Brain microvascular endothelial cell (primary cell): ENCODE measurements at regions not wholly inside any gene's neighbourhood (a gene's known extent, or its start where the extent isn't known, plus 50 kb on each side); places are given as distances from the start of the nearest gene placed in this dataset.

Experiments used
- DNase-seq: peaks from one replicate; pipeline ENCODE4 v3.0.0-alpha.2; 2020
- H3K27ac ChIP-seq: fragments of 250-450 bp; sonication (Bioruptor Pico); 2 replicates; pipeline ENCODE4 v1.5.1; 2020; ENCODE audit warnings: mild to moderate bottlenecking, moderate library complexity
- H3K27me3 ChIP-seq: fragments of 250-450 bp; sonication (Bioruptor Pico); replicated peaks from 2 replicates; pipeline ENCODE4 v1.5.1; 2020; ENCODE audit warnings: mild to moderate bottlenecking
- H3K36me3 ChIP-seq: fragments of 250-450 bp; sonication (Bioruptor Pico); replicated peaks from 2 replicates; pipeline ENCODE4 v1.5.1; 2020; ENCODE audit warnings: mild to moderate bottlenecking
- H3K4me3 ChIP-seq: 2 replicates; pipeline ENCODE4 v1.5.1; 2011; ENCODE audit warnings: low read depth, mild to moderate bottlenecking, control low read depth, low read length, moderate library complexity
- CTCF ChIP-seq: IDR thresholded peaks from 2 replicates; pipeline ENCODE4 v1.5.1; 2011; ENCODE audit warnings: low read depth, mild to moderate bottlenecking, moderate library complexity, low read length, control low read depth, inconsistent platforms; ENCODE audit errors: missing control alignments
- in situ Hi-C: cut with HindIII; loops from 2 replicates; pipeline ENCODE4 v1.10.0; 2017; ENCODE audit warnings: low sequenced_read_pairs, low pct_ligation_motif_present

DNA sequence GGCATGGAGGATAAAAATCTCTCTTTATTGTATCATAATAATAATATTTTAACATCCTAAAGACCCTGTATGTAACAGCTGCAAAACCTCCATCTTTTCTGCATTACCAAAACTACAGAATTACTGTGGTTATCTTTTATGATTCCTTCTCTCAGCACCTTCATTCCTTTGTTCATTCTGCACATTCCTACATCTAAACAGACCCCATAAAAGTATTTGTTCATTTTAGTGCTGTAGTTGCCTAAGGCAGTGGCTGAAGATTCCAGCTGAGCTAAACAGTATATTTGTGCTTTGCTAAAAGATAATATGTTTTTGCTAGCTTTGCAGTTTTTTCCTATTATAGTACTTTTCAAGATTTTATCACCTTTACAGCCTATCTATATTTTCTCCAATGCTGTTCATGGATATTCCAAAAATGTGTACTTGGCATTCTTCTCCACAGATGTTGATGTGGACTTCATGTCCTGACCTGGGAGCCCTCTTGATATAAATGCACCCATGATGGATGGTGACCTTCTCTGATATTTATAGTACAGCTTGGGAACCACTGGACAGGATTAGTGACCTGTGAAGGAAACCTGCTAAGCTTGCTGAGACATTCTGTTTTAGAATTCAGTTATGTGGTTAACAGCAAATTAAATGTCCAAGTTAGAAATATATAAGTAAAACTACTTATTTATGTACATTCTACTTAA is 2832.9 kb upstream of the PCDH20 start:
- no peak for DNase-seq
- no peak overlapping the region for H3K27ac ChIP-seq
- in situ Hi-C loops = no loop called here
- TF ChIP-seq CTCF = no peak
- no peak overlapping the region for H3K4me3 ChIP-seq
- H3K27me3 ChIP-seq = no peaks in the 10 kb centered on the region
- no peaks in the 10 kb centered on the region for H3K36me3 ChIP-seq

DNA sequence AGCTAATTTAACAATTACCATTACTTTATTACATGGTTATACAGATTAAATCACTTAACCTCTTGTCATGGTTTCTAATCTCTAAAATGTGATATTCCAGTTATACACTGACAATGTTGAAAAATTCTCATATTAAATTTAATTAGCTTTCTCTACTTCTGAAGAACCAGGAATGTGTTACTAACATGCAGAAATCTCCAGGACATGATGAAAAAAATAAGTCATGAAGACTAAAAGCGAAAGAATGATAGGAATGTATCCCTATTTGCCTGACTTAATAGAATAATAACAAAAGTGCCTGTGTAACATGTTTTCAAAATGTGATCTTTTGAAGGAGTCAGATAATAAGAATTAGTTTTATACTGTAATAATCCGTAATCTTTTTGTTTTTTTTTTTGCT is 2823.7 kb upstream of the PCDH20 start:
- no peaks in the 10 kb centered on the region for H3K36me3 ChIP-seq
- H3K27ac ChIP-seq = no peak overlapping the region
- TF ChIP-seq CTCF = no peak
- no peaks in the 10 kb centered on the region for H3K27me3 ChIP-seq
- in situ Hi-C loops = no loop called here
- no peak for DNase-seq
- no peak overlapping the region for H3K4me3 ChIP-seq

DNA sequence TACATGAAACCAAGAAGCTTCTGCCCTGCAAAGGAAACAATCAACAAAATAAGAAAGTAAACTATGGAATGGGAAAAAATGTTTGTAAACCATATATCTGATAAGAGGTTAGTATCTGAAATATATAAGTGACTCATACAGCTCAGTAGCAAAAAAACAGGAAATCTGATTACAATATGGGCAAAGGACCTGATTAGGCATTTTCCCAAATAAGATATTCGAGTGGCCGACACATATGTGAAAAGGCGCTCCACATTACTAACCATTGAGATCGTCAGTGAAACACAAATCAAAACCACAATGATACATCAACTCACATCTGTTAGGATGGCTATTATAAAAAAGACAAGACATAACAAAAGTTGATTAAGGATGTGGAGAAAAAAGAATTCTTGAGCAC is 2818.6 kb upstream of the PCDH20 start:
- TF ChIP-seq CTCF = no peak
- H3K27me3 ChIP-seq = no peaks in the 10 kb centered on the region
- H3K4me3 ChIP-seq = no peak overlapping the region
- H3K36me3 ChIP-seq = no peaks in the 10 kb centered on the region
- H3K27ac ChIP-seq = no peak overlapping the region
- peak; percentile 73 for DNase-seq
- in situ Hi-C loops = no loop called here

GRCh38 chr13:64223016-64223415 is 2807.4 kb upstream of the PCDH20 start:
- no peak overlapping the region for H3K4me3 ChIP-seq
- in situ Hi-C loops = no loop called here
- TF ChIP-seq CTCF = no peak
- DNase-seq = no peak
- H3K27me3 ChIP-seq = no peaks in the 10 kb centered on the region
- H3K36me3 ChIP-seq = no peaks in the 10 kb centered on the region
- H3K27ac ChIP-seq = no peak overlapping the region

DNA sequence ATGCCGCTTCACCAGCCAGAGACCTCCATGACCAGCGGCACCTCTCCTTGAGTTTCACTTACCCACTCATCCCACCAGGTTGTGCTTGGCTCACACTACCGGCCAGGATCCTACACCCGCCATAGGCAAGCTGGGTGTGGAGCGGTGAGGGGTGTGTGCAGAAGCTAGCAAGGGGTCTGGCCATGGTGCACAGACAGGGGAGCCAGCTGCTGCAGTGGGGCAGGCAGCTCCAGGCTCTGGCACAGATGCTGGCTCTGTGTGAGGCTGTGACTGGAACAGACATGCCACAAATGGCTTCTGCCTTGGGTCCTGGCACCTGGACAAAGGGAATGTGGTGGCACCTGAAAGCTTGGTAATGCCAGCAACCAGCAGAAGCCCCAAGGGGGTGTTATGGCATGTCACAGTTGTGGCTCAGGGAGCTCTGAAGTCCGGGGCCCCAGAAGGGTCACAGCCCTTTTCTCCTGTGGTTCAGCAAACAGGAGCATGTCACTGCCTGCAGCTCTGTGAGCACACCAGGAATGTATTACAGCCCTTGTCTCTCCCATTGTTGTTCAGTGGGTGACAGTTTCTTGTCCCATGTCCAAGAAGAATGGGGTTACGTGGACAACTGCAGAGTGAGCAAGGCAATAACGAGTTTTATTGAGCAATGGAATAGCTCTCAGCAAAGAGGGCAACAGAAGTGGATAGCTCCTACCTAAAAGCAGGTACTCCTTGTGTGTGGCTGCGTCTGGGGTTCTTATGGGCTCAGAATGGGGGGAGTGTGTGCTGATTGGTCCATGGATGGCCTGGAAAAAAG is 2791.0 kb upstream of the PCDH20 start:
- no peak for TF ChIP-seq CTCF
- H3K36me3 ChIP-seq = no peaks in the 10 kb centered on the region

More for the DNA sequence above, 2791.0 kb upstream of the PCDH20 start:
- H3K27ac ChIP-seq = no peak overlapping the region
- H3K4me3 ChIP-seq = no peak overlapping the region
- no peaks in the 10 kb centered on the region for H3K27me3 ChIP-seq
- in situ Hi-C loops = no loop called here
- DNase-seq = no peak
